ENCODE measurements at regions not wholly inside any gene's neighbourhood (a gene's known extent, or its start where the extent isn't known, plus 50 kb on each side); places are given as distances from the start of the nearest gene placed in this dataset.
"Not testable (repeated sequence)": the region's sequence is repeated elsewhere in the genome, so short reads cannot be mapped to it uniquely, and the experiment has no call there.

DNA sequence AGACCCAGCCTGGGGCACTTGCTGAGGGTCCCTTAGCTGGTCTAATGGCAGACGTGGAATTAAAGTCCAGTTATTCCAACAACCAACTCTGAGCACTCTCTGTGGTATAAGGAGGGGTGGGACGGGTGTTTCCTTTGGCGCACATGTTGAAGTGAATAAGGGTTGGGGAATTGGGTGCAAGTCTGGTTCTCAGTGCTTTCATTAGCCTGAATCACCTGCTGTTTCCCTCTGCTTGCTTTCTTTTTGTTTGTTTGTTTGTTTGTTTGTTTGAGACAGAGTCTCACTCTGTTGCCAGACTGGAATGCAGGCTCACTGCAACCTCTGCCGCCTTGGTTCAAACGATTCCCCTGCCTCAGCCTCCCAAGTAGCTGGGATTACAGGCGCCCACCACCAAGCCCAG is 110.1 kb downstream of the TNFAIP3 start:
- intact Hi-C loops (cut with micrococcal nuclease) = loop anchor here (10.0 kb wide), 1 partner anchor 592 kb away; no protein-coding TSS in a partner anchor
- H3K4me3 Mint-ChIP-seq = no peak overlapping the region

DNA sequence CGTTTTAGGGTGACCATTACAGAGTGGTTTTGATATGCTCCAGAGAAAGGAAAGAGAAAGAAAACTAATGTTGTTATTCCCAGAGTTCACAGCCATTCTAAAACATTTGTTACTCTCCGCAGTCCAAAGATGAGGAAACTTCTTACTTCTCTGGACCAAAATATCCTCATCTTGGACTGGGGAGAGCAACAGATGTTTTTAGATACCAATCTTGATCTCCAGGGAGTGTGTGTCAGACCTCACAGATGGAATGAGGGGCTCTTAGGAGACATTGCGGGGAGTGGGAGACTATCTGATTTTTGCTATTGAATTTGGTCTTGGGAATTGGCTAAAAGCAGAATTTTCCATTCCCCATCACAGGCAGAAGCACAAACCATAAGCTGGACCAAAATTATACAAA is 110.8 kb downstream of the TNFAIP3 start:
- no peak overlapping the region for H3K4me3 Mint-ChIP-seq
- no peak overlapping the region for H3K27ac Mint-ChIP-seq
- H3K27me3 Mint-ChIP-seq = no peaks in the 10 kb centered on the region
- DNase-seq = no peak
- intact Hi-C loops (cut with micrococcal nuclease) = loop anchor here (2.0 to 10.0 kb wide), 2 partner anchors 23 to 593 kb away; no protein-coding TSS in a partner anchor
- H3K9me3 Mint-ChIP-seq = peaks cover 4% of the 10 kb centered on the region
- H3K4me1 Mint-ChIP-seq = peaks cover 39% of the 10 kb centered on the region
- no peaks in the 10 kb centered on the region for H3K36me3 Mint-ChIP-seq (ENCODE audit: low read depth)

More for the DNA sequence above, 110.1 kb downstream of the TNFAIP3 start:
- Mint-ChIP-seq H3K36me3 (ENCODE audit: low read depth) (no peaks in the 10 kb centered on the region), H3K27me3 (no peaks in the 10 kb centered on the region), H3K9me3 (peaks cover 4% of the 10 kb centered on the region), H3K4me1 (peaks cover 40% of the 10 kb centered on the region), H3K27ac (no peak overlapping the region)
- DNase-seq = no peak

DNA sequence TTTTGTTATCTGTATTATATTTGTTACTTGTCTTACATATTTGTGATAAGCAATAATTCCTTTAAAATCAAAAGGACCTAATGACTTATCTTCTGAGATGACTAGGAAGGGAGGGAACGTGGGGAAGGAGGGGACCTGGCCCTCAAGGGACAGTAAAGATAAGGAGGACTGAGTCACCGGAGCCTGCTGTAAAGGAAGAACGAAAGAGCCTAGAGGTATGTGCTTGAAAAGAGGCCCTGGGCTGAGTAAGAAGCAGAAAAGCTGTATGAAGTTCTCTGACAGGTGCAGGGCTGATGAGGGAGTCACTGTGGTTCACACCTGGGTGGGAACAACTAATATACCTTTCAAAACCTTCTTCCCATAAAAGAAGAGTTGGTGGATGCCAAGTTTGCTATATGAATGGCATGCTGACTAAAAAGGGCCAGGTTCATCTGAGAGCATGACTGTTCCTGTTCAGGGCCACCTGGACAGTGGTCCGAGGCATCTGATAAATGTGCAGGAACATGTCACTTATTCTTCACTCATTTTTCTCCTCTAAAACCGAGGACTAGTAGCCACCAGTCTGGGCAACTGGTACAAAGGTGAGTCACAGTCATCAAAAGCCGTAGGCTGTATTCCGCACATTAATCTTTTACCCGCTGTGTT is 111.3 kb downstream of the TNFAIP3 start:
- Mint-ChIP-seq H3K4me3 (no peak overlapping the region), H3K4me1 (peaks cover 37% of the 10 kb centered on the region), H3K27ac (no peak overlapping the region), H3K9me3 (peaks cover 4% of the 10 kb centered on the region), H3K36me3 (ENCODE audit: low read depth) (no peaks in the 10 kb centered on the region), H3K27me3 (no peaks in the 10 kb centered on the region)
- intact Hi-C loops (cut with micrococcal nuclease) = loop anchor here (2.0 to 10.0 kb wide), 2 partner anchors 22 to 594 kb away; no protein-coding TSS in a partner anchor
- DNase-seq = peak; percentile 62

DNA sequence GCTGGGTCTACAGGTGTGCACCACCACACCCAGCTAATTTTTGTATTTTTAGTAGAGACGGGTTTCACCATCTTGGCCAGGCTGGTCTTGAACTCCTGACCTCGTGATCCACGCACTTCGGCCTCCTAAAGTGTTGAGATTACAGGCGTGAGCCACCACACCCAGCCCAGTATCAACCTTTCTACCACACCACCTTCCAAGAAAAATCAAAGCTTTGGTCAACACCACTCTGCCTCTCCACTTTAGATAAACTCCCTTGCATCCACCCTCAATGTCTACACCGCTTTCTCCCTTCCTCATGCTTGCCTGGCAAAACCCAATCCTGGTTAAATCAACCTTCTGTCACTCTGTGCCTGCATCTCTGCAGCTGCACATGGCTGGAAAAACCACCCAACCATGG is 112.2 kb downstream of the TNFAIP3 start:
- intact Hi-C loops (cut with micrococcal nuclease) = loop anchor here (2.0 to 10.0 kb wide), 2 partner anchors 22 to 594 kb away; no protein-coding TSS in a partner anchor
- H3K36me3 Mint-ChIP-seq (ENCODE audit: low read depth); H3K27me3 Mint-ChIP-seq; DNase-seq; H3K27ac Mint-ChIP-seq; H3K4me3 Mint-ChIP-seq; H3K9me3 Mint-ChIP-seq: not testable (repeated sequence)
- H3K4me1 Mint-ChIP-seq = peaks cover 31% of the 10 kb centered on the region

DNA sequence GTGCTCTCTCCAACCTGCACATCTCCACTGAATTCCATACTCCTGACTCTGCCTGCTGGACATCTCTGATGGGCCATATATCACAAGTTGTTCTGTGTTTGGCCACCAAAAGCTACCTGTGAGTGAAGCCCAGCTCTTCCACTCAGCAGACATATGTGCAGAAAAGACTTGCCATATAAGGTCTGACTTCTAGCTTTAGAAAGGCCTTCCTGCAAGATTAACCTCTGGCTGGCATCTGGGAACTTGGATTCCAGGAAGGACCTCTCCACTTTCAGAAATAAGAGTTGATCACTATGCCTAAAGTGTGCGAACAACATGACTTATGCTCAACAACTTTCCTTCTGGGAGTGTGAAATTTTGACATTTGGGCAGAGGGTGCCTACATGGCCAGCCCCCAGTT is 113.7 kb downstream of the TNFAIP3 start:
- Mint-ChIP-seq H3K36me3 (ENCODE audit: low read depth) (no peaks in the 10 kb centered on the region), H3K9me3 (no peaks in the 10 kb centered on the region), H3K27me3 (peaks cover 2% of the 10 kb centered on the region), H3K27ac (no peak overlapping the region), H3K4me1 (peaks cover 18% of the 10 kb centered on the region), H3K4me3 (no peak overlapping the region)
- peak; percentile 53 for DNase-seq
- intact Hi-C loops (cut with micrococcal nuclease) = no loop called here

DNA sequence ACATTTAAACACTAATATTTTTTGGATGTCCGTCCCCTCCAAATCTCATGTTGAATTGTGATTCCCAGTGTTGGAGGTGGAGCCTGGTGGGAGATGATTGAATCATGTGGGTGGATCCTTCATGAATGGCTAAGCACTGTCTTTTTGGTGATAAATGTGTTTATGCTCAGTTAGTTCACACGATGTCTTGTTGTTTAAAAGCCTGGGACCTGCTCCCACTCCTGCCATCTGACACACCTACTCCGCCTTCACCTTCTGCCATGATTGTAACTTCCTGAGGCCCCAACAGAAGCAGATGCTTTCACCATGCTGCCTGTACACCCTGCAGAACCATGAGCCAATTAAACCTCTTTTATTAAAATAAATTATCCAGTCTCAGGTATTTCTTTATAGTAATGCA is 114.7 kb downstream of the TNFAIP3 start:
- peaks cover 10% of the 10 kb centered on the region for H3K27me3 Mint-ChIP-seq
- peaks cover 8% of the 10 kb centered on the region for H3K4me1 Mint-ChIP-seq
- no peaks in the 10 kb centered on the region for H3K36me3 Mint-ChIP-seq (ENCODE audit: low read depth)
- DNase-seq = no peak
- H3K27ac Mint-ChIP-seq = no peak overlapping the region
- peaks cover 3% of the 10 kb centered on the region for H3K9me3 Mint-ChIP-seq
- intact Hi-C loops (cut with micrococcal nuclease) = no loop called here
- no peak overlapping the region for H3K4me3 Mint-ChIP-seq

DNA sequence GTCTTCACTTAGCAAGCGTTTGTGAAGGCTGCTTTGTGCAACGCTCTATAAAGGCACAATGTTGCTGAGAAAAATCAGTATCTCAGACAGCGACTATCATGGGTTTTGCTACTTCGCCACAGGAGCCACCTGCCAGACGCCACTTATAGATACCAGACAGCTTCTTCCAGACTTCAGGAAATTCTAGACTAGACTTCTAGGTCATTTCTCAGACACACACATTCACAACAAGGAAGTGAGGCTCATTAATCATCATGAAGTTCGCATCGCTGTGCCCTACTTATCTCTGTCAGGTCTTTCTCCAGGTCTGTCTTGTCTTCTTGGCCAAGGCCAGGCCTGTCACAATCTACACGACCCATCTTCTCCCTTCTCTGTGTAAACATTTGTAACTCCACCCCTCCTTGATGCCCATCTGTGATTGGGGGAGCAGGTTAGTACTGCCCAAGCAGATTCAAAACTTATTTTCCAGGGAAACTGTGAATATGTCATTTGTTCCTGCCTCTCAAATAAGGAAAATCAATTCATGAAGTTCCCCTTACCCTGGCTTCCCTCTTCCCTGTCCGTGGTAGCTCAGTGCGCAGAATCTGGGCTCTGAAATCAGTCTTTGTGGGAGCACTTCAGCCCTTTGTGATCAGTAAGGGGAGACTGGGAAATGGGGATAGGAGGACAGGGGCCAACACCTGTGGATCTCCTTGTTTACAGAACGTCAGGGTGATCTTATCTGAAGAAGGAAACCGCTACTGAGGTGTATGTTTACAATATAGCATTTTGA is 115.5 kb downstream of the TNFAIP3 start:
- no peak for DNase-seq
- H3K36me3 Mint-ChIP-seq (ENCODE audit: low read depth) = no peaks in the 10 kb centered on the region
- H3K4me3 Mint-ChIP-seq = no peak overlapping the region
- intact Hi-C loops (cut with micrococcal nuclease) = no loop called here
- peaks cover 6% of the 10 kb centered on the region for H3K4me1 Mint-ChIP-seq
- peaks cover 10% of the 10 kb centered on the region for H3K9me3 Mint-ChIP-seq
- H3K27ac Mint-ChIP-seq = no peak overlapping the region
- H3K27me3 Mint-ChIP-seq = peaks cover 18% of the 10 kb centered on the region

DNA sequence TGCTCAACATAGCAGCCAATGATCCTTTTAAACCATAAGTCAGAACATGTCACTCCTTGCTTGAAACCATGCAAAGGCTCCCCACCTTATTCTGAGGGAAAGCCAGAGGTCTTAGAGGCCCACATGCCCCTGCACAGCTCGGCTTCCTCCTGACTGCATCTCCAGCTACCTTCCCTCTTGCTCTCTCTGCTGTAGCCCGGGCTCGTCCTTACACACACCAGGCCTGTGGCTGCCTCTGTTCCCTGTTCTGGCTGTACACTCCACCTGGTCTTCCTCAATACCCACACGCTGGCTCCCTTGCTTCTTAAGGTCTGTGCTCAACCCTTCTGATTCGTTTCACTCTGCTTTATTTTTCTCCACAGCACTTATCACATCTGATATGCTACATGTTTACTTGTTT is 116.2 kb downstream of the TNFAIP3 start:
- Mint-ChIP-seq H3K9me3 (peaks cover 10% of the 10 kb centered on the region), H3K4me3 (no peak overlapping the region), H3K4me1 (peaks cover 2% of the 10 kb centered on the region), H3K27me3 (peaks cover 23% of the 10 kb centered on the region), H3K27ac (no peak overlapping the region), H3K36me3 (ENCODE audit: low read depth) (no peaks in the 10 kb centered on the region)
- intact Hi-C loops (cut with micrococcal nuclease) = no loop called here
- no peak for DNase-seq

DNA sequence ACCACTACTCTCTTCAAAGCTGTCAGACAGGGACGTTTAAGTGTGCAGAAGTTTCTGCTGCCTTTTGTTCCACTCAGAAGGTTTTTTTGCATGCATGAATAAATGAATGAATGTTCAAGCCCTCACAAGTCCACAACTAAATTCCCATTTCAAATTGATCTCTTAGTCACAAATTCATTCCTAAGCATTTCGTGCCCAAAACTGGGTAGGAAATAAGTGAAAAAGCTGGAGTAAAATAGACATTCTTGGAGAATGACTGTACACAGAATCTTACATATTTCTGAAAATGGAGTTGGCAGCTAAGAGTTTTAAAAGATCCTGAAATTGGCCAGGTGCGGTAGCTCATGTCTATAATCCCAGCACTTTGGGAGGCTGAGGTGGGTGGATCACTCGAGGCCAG is 117.6 kb downstream of the PERP start:
- DNase-seq = no peak
- Mint-ChIP-seq H3K9me3 (peaks cover 14% of the 10 kb centered on the region), H3K27me3 (peaks cover 37% of the 10 kb centered on the region), H3K36me3 (ENCODE audit: low read depth) (no peaks in the 10 kb centered on the region), H3K4me3 (no peak overlapping the region), H3K4me1 (no peaks in the 10 kb centered on the region), H3K27ac (no peak overlapping the region)
- intact Hi-C loops (cut with micrococcal nuclease) = no loop called here

DNA sequence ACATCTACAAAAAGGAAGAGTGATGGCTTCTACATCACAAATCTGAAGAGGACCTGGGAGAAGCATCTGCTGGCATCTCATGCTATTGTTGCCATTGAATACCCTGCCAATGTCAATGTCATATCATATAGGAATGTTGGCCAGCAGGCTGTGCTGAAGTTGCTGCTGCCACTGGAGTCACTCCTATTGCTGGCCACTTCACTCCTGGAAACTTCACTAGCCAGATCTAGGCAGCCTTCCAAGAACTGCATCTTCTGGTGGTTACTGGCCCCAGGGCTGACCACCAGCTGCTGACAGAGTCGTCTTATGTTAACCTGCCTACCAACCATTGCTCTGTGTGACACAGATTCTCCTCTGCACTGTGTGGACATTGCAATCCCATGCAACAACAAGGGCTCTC is 111.8 kb downstream of the PERP start:
- intact Hi-C loops (cut with micrococcal nuclease) = no loop called here
- Mint-ChIP-seq H3K36me3 (ENCODE audit: low read depth) (no peaks in the 10 kb centered on the region), H3K4me3 (no peak overlapping the region), H3K27ac (no peak overlapping the region), H3K27me3 (peaks cover 26% of the 10 kb centered on the region), H3K4me1 (peaks cover 2% of the 10 kb centered on the region), H3K9me3 (no peaks in the 10 kb centered on the region)
- no peak for DNase-seq

DNA sequence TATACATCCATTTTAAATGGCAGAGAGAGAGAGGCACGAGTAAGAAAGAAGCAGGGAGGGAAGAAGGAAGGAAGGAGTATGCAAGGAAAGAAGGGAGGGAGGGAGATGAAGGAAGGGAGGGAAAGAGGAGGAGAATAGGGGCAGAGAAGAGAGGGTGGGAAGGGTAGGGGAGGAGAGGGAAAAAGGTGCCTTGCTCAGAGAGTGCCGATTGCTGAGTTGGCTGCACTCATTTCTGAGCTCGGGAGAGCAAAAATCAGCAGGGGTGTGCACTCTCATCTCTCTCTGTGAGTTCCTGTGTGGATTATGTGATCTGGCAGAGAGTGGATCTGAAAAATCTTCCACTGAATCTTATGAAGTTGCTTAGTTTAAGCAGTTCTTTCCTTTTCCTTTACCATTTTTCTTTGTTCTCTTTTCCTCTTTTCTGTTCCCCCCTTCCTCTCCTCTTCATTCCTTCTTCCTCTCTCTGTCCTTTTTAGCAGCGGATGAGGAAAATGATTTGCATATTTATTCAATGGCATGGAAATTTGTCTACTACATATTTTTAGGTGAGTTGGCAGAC is 108.7 kb downstream of the PERP start:
- Mint-ChIP-seq H3K36me3 (ENCODE audit: low read depth) (no peaks in the 10 kb centered on the region), H3K4me1 (peaks cover 6% of the 10 kb centered on the region), H3K27me3 (peaks cover 29% of the 10 kb centered on the region), H3K27ac (no peak overlapping the region), H3K9me3 (no peaks in the 10 kb centered on the region), H3K4me3 (no peak overlapping the region)
- DNase-seq = no peak
- intact Hi-C loops (cut with micrococcal nuclease) = no loop called here

DNA sequence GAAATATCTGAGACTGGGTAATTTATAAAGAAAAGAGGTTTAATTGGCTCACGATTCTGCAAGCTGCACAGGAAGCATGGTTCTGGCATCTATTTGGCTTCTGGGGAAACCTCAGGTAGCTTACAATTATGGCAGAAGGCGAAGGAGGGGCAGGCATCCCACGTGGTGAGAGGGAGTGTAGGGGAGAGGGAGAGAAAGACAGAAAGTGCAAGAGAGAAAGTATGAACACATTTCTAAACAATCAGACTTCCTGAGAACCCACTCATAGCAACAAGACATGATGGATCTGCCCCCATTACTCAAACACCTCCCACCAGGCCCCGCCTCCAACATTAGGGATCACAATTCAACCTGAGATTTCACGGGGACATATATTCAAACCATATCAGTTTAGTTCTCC is 107.4 kb downstream of the PERP start:
- no peak for DNase-seq
- no peaks in the 10 kb centered on the region for H3K9me3 Mint-ChIP-seq
- H3K27ac Mint-ChIP-seq = no peak overlapping the region
- H3K4me1 Mint-ChIP-seq = peaks cover 6% of the 10 kb centered on the region
- H3K4me3 Mint-ChIP-seq = no peak overlapping the region
- H3K27me3 Mint-ChIP-seq = peaks cover 23% of the 10 kb centered on the region
- intact Hi-C loops (cut with micrococcal nuclease) = loop anchor here (2.0 to 5.0 kb wide), 3 partner anchors 21 to 728 kb away; no protein-coding TSS in a partner anchor
- no peaks in the 10 kb centered on the region for H3K36me3 Mint-ChIP-seq (ENCODE audit: low read depth)

DNA sequence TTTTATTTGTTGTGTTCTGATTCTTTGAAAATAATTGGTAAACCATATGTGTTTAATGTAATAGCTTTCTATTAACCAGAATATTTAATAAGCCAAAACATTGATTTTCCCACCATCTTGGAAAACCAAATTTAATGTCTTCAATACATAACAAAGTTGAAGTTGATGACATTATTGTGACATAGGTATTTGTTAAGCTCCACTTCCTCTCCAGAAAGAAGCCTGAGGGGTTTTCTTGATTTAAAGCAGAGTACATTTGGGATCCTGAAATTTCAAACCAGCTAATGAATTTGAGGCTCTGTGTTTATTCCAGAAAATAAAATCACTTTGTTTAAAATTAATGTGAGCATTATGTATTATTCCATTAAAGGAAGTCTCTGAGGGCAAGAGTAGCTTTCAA is 106.3 kb downstream of the PERP start:
- H3K4me1 Mint-ChIP-seq = peaks cover 14% of the 10 kb centered on the region
- no peak overlapping the region for H3K4me3 Mint-ChIP-seq
- DNase-seq = no peak
- intact Hi-C loops (cut with micrococcal nuclease) = loop anchor here (1.0 to 5.0 kb wide), 4 partner anchors 22 to 729 kb away; no protein-coding TSS in a partner anchor
- peaks cover 14% of the 10 kb centered on the region for H3K27me3 Mint-ChIP-seq
- H3K27ac Mint-ChIP-seq = no peak overlapping the region
- no peaks in the 10 kb centered on the region for H3K9me3 Mint-ChIP-seq
- H3K36me3 Mint-ChIP-seq (ENCODE audit: low read depth) = no peaks in the 10 kb centered on the region

DNA sequence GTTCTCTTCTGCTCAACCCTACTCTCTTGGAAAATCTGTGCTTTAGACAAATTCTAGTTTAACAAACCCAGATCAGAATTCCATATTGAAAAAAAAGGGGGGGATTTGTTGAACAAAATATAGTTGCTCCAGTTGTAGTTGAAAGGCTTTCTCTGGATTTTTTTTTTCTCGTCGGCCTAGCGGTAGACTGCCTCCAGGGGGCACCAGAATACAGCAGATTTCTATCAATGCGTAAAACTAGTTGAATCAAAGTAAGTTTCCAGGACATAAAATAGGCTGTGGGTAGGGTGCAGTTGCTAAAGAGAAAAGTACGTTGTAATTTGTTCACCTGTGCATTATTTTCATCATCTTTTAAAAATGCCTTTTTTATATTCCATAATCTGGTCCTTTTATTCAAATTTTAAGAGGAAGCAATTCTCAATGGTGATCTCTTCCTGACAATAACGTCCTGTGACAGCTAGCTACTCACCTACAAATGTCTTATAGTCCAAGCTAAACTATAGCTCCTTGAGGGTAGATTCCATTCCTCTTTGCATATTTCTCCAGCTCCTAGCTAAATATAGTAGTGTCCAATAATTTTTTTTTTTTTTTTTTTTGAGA is 105.4 kb downstream of the PERP start:
- no peaks in the 10 kb centered on the region for H3K9me3 Mint-ChIP-seq
- peaks cover 9% of the 10 kb centered on the region for H3K27me3 Mint-ChIP-seq
- peak; percentile 89 for DNase-seq
- H3K27ac Mint-ChIP-seq = no peak overlapping the region
- H3K36me3 Mint-ChIP-seq (ENCODE audit: low read depth) = no peaks in the 10 kb centered on the region
- peaks cover 18% of the 10 kb centered on the region for H3K4me1 Mint-ChIP-seq
- no peak overlapping the region for H3K4me3 Mint-ChIP-seq
- intact Hi-C loops (cut with micrococcal nuclease) = loop anchor here (1.0 to 5.0 kb wide), 4 partner anchors 23 to 730 kb away; no protein-coding TSS in a partner anchor
